ENCODE measurements at regions not wholly inside any gene's neighbourhood (a gene's known extent, or its start where the extent isn't known, plus 50 kb on each side); places are given as distances from the start of the nearest gene placed in this dataset.
"Not testable (repeated sequence)": the region's sequence is repeated elsewhere in the genome, so short reads cannot be mapped to it uniquely, and the experiment has no call there.

- DNase-seq = no peak
Measured at GRCh38 chr9:24333629-24334028, 212.1 kb downstream of the IZUMO3 start.

DNA sequence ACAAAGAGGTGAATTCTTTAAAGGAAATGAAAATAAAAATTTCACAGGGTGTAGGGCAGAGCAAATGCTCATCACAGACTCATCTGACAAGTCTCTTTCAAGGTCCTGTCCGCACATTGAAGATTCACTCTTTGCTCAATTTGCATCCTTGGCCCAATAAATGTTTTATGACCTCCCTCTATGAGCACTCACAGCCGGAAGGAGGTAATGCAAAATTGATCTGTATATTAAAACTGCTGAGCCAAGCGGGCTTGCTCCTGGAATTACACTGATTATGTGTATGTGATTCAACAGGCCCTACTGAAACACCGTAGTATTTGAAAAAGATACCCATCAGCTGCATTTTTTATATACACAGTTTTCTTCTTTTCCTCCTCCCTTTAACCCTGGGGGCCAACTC lies 246.8 kb downstream of the IZUMO3 start:
- DNase-seq = no peak

- no peak for DNase-seq
Measured at GRCh38 chr9:24297931-24298330, 247.8 kb downstream of the IZUMO3 start.

DNA sequence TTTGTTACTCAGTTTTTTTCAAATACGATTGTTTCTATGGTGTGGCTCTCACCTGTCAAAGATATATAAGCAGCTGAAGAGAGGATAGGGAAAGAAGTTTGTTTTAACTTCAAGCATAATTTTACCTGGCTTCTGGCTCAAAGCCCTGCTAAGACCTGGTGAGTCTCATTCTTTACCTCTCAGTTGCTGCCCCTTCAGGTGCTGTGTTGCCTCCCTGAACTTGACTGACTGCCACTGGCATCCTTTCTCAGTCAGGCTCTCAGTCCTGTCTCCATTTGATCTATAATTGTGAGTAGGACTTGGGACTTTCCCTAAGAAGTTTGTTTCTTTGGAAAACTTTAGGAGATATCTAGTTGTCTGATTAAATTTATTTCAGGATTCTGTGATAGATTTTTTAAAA lies 249.6 kb downstream of the IZUMO3 start:
- DNase-seq = no peak

- no peak for DNase-seq
Measured at GRCh38 chr9:24293386-24293785, 252.3 kb downstream of the IZUMO3 start.

DNA sequence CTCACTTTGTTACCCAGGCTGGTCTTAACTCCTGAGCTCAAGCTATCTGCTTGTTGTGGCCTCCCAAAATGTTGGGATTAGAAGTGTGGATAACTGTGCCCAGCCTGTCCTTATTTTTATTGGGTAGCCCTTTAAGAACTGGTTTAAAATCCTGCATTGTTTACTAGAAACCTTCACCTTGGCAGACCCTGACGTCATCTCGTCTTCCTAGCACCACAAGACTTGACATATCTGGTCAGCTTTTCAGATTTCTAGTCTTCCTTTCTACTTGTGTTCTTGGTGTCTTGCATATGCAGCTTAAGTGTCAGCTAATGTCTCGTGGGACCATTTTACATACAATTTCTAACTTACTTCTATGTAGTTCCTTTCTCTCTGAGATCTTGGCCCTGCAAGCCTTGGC lies 258.9 kb downstream of the IZUMO3 start:
- no peak for DNase-seq

DNA sequence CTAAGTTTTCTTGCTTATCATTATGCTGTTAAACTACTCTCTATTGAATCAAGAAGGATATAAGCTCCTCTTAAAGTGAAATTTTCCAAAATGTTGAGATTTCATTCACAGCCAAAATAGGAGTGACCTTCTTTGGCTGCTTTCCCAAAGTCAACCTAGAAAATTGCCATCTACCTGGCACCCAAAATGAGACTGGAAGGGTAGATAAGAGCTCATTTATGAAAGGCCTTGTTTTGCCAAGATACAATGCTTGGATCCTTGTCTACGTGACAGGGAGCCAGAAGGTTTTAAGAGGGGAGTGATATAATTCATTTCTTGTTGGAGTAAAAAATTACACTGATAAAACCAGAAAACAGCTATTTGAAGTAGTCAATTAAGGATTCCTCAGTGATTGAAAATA lies 287.1 kb downstream of the IZUMO3 start:
- DNase-seq = no peak

DNA sequence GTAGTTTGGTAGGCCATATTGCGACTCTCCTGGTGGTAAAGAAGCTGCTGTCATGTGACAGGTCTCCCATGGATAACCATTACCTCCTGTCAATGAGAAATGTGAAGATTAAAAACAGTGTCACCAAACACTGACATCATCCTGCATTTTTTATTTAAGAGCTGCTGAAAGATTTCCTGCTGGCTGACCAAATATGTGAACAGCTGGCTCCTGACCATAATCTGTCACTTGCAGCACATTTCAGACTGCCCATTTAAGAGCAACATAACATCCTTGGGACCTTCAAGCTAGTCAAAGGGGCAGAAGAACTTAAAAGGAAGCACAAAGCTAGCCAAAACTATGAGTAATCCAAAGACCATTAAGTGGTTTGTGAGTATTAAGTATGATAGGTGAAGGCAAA lies 288.0 kb downstream of the IZUMO3 start:
- no peak for DNase-seq

GRCh38 chr9:24245988-24246387 lies 299.7 kb downstream of the IZUMO3 start:
- peak; percentile 27 for DNase-seq

DNA sequence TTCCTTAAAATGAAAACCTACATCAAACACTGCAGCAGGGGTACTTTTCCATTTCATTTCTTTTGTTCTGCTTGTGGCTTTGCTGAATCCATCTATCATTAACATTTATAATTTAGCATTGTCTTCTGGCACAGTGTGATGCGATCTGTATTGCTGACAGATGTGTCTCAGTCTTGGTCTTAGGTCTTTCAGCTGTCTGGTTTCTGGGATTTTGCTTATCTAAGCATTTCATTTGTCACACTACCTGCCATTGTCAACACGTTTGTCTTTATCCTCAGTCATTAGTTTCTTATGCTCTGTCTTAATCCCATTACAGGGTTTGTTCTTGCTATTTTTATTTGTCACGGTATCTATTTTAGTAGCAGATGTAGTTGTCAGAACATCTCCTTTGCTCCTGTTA lies 303.1 kb downstream of the IZUMO3 start:
- DNase-seq = no peak

DNA sequence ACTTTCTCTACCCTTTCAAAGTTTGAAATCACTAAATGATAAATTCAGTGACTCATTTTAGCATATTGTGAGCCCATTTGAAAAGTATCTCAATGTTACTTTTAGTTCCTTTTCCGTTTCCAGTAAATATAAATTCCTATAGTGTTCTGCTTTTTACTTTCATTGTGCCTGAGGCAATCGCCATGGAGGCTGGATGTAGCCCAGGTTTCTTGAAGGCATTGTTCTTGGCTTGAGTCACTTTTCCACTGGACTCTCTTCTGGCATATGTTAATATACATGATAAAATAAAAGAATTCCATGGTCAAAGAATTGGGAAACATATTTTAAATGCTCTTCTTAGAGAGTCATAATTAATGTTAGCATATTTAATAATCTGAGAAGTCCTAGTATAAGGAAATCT lies 327.0 kb downstream of the IZUMO3 start:
- no peak for DNase-seq

- no peak for DNase-seq
Measured at GRCh38 chr9:24210641-24211040, 335.1 kb downstream of the IZUMO3 start.

GRCh38 chr9:24189986-24190385 lies 355.7 kb downstream of the IZUMO3 start:
- no peak for DNase-seq

DNA sequence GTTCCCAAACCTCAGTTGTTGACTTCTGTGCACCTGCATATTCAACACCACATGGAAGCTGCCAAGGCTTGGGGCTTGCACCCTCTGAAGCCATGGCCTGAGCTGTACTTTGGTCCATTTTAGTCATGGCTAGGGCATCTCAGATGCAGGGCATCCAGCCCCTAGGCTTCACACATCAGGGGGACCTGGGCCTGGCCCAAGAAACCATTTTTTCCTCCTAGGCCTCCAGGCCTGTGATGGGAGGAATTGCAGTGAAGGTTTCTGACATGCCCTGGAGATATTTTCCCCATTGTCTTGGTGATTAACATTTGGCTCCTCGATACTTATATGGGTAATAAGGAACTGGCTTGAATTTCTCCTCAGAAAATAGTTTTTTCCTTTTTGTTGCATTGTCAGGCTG lies 354.5 kb upstream of the ELAVL2 start:
- DNase-seq = not testable (repeated sequence)

DNA sequence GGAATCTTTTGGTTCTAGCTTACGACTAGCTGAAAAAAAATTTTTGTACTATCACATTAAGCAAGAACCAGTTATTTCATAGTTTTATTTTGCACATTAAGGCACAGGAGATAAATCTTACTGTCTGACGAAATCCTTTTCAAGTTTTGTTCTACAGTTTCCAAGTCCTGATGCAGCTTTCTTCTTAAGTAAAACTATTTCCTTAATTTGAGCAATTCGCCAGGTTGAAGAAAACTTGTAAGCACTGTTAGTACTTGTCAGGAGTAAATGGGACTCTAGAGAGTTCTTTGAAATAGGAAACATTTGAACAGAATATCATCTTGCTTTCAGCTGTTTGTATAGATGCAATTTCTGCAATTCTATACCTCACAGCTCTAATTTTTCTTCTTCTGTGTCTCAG lies 318.8 kb upstream of the ELAVL2 start:
- no peak for DNase-seq

DNA sequence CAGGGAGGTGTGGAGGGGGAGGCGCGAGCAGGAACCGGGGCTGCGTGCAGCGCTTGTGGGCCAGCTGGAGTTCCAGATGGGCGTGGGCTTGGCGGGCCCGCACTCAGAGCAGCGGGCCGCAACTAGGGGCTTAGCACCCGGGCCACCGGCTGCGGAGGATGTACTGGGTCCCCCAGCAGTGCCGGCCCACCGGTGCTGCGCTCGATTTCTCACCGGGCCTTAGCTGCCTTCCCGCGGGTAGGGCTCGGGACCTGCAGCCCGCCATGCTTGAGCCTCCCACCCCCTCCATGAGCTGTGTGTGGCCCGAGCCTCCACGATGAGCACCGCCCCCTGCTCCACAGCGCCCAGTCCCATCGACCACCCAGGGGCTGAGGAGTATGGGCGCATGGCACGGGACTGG lies 309.0 kb upstream of the ELAVL2 start:
- not testable (repeated sequence) for DNase-seq

- no peak for DNase-seq
Measured at GRCh38 chr9:24132244-24132643, 306.2 kb upstream of the ELAVL2 start.

- no peak for DNase-seq
Measured at GRCh38 chr9:24127519-24127918, 301.5 kb upstream of the ELAVL2 start.

- no peak for DNase-seq
Measured at GRCh38 chr9:24118190-24118589, 292.1 kb upstream of the ELAVL2 start.

DNA sequence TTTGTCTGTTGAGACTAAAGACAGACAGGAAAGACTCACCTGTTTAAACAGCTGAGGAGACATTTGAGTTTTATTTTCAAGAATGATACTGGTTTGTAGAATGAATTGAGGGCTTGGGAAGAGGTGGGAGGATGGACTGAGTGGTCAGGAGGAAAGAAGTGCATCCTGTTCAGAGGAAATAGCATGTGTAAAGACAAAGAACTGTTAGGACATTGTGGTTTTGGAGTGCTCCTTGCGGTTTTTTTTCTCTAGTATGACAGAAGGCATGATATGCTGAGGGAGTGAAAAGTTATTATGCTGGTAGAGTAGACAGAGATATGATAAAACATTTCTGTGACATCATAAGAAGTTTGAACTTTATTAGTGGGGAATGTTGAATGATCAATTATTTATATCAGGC lies 270.7 kb upstream of the ELAVL2 start:
- no peak for DNase-seq

DNA sequence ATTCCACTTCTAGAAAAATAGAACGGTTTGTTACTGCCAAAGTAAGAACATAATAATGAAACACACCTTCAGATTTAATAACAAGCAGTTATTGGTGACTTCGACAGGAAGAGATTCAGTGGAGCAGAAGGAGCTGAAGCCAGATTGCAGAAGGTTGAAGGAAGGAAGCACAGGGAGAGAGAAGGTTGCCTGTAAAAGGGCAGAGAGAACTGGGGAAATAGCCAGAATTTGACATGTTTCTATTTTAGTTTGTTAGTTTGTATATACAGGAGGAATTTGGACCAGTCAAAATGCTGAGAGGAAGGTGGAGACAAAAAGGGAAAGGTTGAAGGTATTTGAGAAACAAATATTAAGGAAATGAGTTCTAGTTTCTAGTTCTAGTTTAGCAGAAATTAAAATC lies 269.2 kb upstream of the ELAVL2 start:
- DNase-seq = no peak

- no peak for DNase-seq
Measured at GRCh38 chr9:24090566-24090965, 264.5 kb upstream of the ELAVL2 start.

DNA sequence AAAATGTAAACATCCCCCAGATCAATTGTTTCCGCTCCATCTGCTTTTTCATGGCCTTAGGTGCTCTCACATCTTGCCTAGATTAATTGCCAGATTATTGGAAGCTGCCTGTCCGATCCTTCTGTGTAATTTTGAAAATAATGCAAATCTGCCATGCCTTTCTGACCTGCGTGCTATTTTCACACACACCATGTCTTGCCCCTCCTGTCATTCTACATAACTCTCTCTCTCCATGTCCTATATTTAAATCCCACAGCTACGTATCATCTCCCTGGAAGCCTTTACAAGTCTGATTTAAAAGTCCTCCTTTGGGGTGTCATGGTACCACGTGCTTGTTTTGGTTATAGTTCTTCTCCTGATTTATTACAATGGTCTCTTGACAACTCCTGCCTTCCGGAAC lies 247.6 kb upstream of the ELAVL2 start:
- no peak for DNase-seq

DNA sequence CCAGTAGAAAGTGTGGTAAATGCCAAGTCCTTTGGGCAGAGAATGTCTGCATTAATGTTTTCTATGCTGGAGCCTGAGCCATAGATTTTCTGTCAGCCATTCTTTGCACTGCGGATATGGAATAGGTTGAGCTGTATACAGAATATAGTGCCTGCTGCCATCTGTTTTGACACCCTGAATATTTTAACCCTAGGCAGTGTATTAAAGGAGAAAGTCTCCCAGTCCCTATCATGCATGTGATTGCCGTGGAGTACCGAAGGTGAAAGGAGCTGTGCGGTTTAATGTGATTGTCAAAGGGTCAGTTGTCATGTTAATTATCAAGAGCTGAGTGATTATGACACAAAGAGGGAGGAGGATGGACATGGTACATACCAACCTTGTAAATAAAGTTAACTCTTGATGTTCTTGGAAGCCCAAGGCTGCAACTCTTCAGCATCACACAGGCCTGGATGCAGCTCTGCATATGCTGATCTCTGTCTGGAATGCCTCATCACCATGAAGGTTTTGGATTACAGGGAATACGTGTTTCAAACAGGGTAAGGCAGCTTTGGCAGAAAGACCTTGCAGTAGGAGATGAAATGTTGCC lies 247.1 kb upstream of the ELAVL2 start:
- DNase-seq = no peak

DNA sequence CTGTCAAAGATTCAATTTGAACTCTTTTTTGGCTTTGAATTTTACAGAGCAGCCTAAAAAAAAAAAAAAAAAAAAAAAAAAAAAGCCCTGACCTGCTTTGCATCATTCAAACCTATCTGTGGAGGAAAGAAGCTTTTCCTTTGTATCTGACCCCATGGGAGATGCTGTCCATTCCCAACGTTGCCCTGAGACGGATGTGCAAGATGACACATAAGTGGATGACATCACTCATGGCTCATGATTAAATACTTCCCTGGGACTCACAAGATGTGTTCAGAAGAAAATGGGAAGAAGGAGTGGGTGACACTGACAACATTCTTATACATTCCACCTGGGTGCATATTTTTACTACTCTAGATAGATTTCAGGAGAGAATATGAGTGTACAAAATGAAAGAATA lies 245.7 kb upstream of the ELAVL2 start:
- DNase-seq = no peak

DNA sequence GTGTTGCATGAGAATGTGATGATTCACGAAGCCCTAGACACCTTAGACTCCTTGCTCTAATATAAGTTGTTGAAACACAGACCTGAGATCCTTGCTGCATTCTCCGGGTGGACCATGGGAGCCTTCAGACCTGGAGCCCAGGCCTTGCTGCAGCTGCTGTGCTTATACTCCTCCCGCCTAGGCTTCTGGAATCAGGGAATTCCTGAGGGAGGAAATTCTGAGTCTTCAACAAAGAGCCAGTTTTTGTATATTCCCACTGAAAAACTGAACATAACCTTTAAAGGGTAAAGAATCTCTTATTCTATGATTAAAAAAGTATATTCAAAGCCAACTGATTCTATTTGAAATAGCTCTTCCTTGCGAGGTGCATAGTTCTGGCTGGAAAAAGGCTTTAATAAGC lies 245.1 kb upstream of the ELAVL2 start:
- no peak for DNase-seq

Measured in suppressor macrophage treated with lipopolysaccharide for 4 hours (primary cell).